K562 (cell line): ENCODE measurements at regions not wholly inside any gene's neighbourhood (a gene's known extent, or its start where the extent isn't known, plus 50 kb on each side); places are given as distances from the start of the nearest gene placed in this dataset.

ENCODE experiments used
- ATAC-seq: fragments of 200-7000 bp; cut with Tn5 transposase; 3 replicates; pipeline ENCODE4 v1.9.1; 2020; ENCODE audit warnings: moderate library complexity
- BruUV-seq: library from RNA; stranded (reverse); fragments of 400-500 nt; replicated peaks from 2 replicates; lab custom pipeline; 2021; lab: Mats Ljungman, UMichigan
- CTCF ChIA-PET: fragments of 300-600 bp; formaldehyde crosslinking; extraction: SDS; loops from one replicate; lab custom pipeline; 2021; ENCODE audit warnings: low intra/inter-chr PET ratio; lab: Yijun Ruan, JAX
- POLR2A ChIA-PET: fragments of 300-600, 350-650 bp; sonication (Branson Sonifier 250); formaldehyde crosslinking; extraction: SDS; loops from one replicate; lab custom pipeline; 2021; ENCODE audit warnings: antibody characterized with exemption, inconsistent platforms; lab: Yijun Ruan, JAX
- DNase-seq, 4 experiments: peaks; one replicate each; pipeline versions ENCODE4 v3.0.0 to v3.0.0-alpha.2; 2011 to 2018; ENCODE audit warnings: low spot score in 3 of 4, mixed read lengths in 3 of 4; ENCODE audit errors: extremely low read depth in 1 of 4
- FAIRE-seq: peaks from 2 replicates; lab custom pipeline; 2011; peaks lifted over from hg19 to GRCh38; lab: Jason Lieb, UNC
- H2AFZ ChIP-seq: 2 replicates; pipeline ENCODE4 v1.6.0; 2011; ENCODE audit warnings: low read depth, low read length, control low read depth, inconsistent platforms
- H3K27ac ChIP-seq: fragments of 200-600 bp; 3 replicates; pipeline ENCODE4 v1.8.0; 2011; ENCODE audit warnings: low read depth, mild to moderate bottlenecking, control low read depth, inconsistent platforms, low read length, moderate library complexity, mixed read lengths; ENCODE audit errors: extremely low read depth
- H3K27me3 ChIP-seq, 2 experiments: fragments of 300-600 bp in 1 of 2; 2 replicates in 1 of 2; 3 replicates in 1 of 2; pipeline versions ENCODE4 v1.6.0 to v1.8.0; 2011; ENCODE audit warnings: inconsistent platforms in 2 of 2, low read length in 2 of 2, mild to moderate bottlenecking in 1 of 2, mixed read lengths in 1 of 2, moderate library complexity in 1 of 2; ENCODE audit not compliant: control insufficient read depth in 2 of 2, insufficient read depth in 2 of 2
- H3K36me3 ChIP-seq: fragments of 300-600 bp; 3 replicates; pipeline ENCODE4 v1.8.0; 2011; ENCODE audit warnings: mild to moderate bottlenecking, low read length, inconsistent platforms; ENCODE audit not compliant: control insufficient read depth, insufficient read depth
- H3K4me1 ChIP-seq, 2 experiments: fragments of 200-600 bp in 1 of 2; replicated peaks in 1 of 2; 2 replicates in 1 of 2; 3 replicates in 1 of 2; pipeline versions ENCODE4 v1.5.1 to v1.8.0; 2011; ENCODE audit warnings: inconsistent platforms in 2 of 2, low read length in 2 of 2, mild to moderate bottlenecking in 1 of 2, mixed read lengths in 1 of 2, moderate library complexity in 1 of 2; ENCODE audit not compliant: control insufficient read depth in 2 of 2, insufficient read depth in 2 of 2
- H3K4me2 ChIP-seq: 2 replicates; pipeline ENCODE4 v1.6.1; 2011; ENCODE audit warnings: low read length, control low read depth, inconsistent platforms, mixed read lengths; ENCODE audit not compliant: insufficient read depth
- H3K4me3 ChIP-seq: fragments of 200-600 bp; sonication (generic), shearing (Covaris generic); 2 replicates; pipeline ENCODE4 v1.5.1; 2016; ENCODE audit warnings: control low read depth, inconsistent platforms
- H3K79me2 ChIP-seq: fragments of 200-600 bp; 3 replicates; pipeline ENCODE4 v1.8.0; 2011; ENCODE audit warnings: low read length, inconsistent platforms; ENCODE audit not compliant: control insufficient read depth, insufficient read depth
- H3K9ac ChIP-seq, 2 experiments: 2 replicates each; pipeline versions ENCODE4 v1.6.0 to v1.6.1; 2011; ENCODE audit warnings: low read depth in 2 of 2, low read length in 2 of 2, control low read depth in 1 of 2, inconsistent platforms in 1 of 2, mild to moderate bottlenecking in 1 of 2, mixed read lengths in 1 of 2; ENCODE audit not compliant: insufficient read depth in 1 of 2
- H3K9me1 ChIP-seq: one replicate; pipeline ENCODE4 v1.6.0; 2011; ENCODE audit warnings: inconsistent platforms, mild to moderate bottlenecking, low read length, moderate library complexity; ENCODE audit not compliant: control insufficient read depth, insufficient read depth
- H3K9me3 ChIP-seq: replicated peaks from 2 replicates; pipeline ENCODE4 v1.5.1; 2011; ENCODE audit warnings: low read depth, low read length, inconsistent platforms; ENCODE audit not compliant: control insufficient read depth, insufficient read depth
- H4K20me1 ChIP-seq: replicated peaks from 2 replicates; pipeline ENCODE4 v1.6.1; 2011; ENCODE audit warnings: low read length, inconsistent platforms, mixed read lengths; ENCODE audit not compliant: control insufficient read depth, insufficient read depth
- CUX1 ChIP-seq: fragments of 200-800 bp; sonication (Bioruptor generic); IDR thresholded peaks from 2 replicates; pipeline ENCODE4 v1.6.1; 2016; ENCODE audit warnings: missing genetic modification characterization, missing compliant biosample characterization
- LCOR ChIP-seq: sonication (generic); formaldehyde crosslinking; IDR thresholded peaks from 2 replicates; pipeline ENCODE4 v1.8.0; 2022; ENCODE audit warnings: mild to moderate bottlenecking, missing genetic modification reagents
- WGBS: fragments of 100-300 bp; shearing (Covaris generic); methylation state at CpG from one replicate; pipeline ENCODE4 v1.1.6; 2016; ENCODE audit warnings: low coverage, mixed read lengths; ENCODE audit not compliant: insufficient coverage; ENCODE audit errors: missing lambda C conversion rate; 5-methylcytosine and 5-hydroxymethylcytosine counted together
- in situ Hi-C: fragments of 300-500 bp; cut with MboI; formaldehyde crosslinking; loops from 4 replicates; pipeline ENCODE4 v1.15.0; 2018; ENCODE audit warnings: inconsistent platforms, mixed read lengths
- intact Hi-C: fragments of 100-400 bp; cut with micrococcal nuclease; formaldehyde crosslinking; loops from 2 replicates; pipeline ENCODE4 v1.14.2; 2022
- TF ChIP-seq, protein P1 (sequence below): fragments of 250-450 bp; sonication (Bioruptor Pico); IDR thresholded peaks from 2 replicates; pipeline ENCODE4 v1.4.0; 2020; ENCODE audit warnings: mild to moderate bottlenecking, moderate library complexity, borderline replicate concordance

DNA sequence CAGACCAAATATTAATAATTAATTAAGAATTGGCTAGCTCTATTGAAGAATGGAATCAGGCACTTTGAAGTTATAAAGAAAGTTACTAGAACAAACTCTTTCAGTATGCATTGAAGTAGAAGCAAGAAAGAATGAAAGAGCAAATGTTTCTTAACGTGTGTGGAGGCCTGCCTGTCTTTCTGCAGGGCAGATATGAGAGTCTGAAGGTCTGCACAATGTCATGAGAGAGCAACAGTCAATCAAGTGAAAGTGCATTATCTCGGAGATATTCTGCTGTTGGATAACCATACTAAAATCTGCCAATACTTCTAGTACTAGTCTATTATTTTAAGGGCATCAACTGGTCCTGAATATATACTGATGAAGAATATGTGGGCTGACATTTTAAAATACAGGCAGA lies 1270.8 kb downstream of the ZPLD1 start:
- no TSS peak for BruUV-seq
- H3K27me3 ChIP-seq = no peaks in the 10 kb centered on the region
- FAIRE-seq (no peak), DNase-seq (no peak), ATAC-seq (no peak)
- no peak overlapping the region for H3K27ac ChIP-seq
- no peaks in the 10 kb centered on the region for H3K36me3 ChIP-seq
- H3K9me1 ChIP-seq = no peaks in the 10 kb centered on the region
- TF ChIP-seq CUX1 = no peak
- no peak for TF ChIP-seq LCOR (CRISPR knock-in tag)
- TF ChIP-seq, protein P1, sequence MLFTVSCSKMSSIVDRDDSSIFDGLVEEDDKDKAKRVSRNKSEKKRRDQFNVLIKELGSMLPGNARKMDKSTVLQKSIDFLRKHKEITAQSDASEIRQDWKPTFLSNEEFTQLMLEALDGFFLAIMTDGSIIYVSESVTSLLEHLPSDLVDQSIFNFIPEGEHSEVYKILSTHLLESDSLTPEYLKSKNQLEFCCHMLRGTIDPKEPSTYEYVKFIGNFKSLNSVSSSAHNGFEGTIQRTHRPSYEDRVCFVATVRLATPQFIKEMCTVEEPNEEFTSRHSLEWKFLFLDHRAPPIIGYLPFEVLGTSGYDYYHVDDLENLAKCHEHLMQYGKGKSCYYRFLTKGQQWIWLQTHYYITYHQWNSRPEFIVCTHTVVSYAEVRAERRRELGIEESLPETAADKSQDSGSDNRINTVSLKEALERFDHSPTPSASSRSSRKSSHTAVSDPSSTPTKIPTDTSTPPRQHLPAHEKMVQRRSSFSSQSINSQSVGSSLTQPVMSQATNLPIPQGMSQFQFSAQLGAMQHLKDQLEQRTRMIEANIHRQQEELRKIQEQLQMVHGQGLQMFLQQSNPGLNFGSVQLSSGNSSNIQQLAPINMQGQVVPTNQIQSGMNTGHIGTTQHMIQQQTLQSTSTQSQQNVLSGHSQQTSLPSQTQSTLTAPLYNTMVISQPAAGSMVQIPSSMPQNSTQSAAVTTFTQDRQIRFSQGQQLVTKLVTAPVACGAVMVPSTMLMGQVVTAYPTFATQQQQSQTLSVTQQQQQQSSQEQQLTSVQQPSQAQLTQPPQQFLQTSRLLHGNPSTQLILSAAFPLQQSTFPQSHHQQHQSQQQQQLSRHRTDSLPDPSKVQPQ = no peak
- H2AFZ ChIP-seq = no peak overlapping the region
- no peaks in the 10 kb centered on the region for H4K20me1 ChIP-seq
- no peak overlapping the region for H3K4me3 ChIP-seq
- H3K4me1 ChIP-seq = no peaks in the 10 kb centered on the region
- CTCF ChIA-PET = no interaction called here
- H3K9ac ChIP-seq = no peak overlapping the region
- intact Hi-C loops = no loop called here
- in situ Hi-C loops = no loop called here
- H3K9me3 ChIP-seq = no peaks in the 10 kb centered on the region
- WGBS = 0% methylated on average over 2 of the region's 2 CpGs
- POLR2A ChIA-PET = no interaction called here
- no peak overlapping the region for H3K4me2 ChIP-seq
- H3K79me2 ChIP-seq = no peaks in the 10 kb centered on the region
